HUES48 (cell line): ENCODE measurements at regions not wholly inside any gene's neighbourhood (a gene's known extent, or its start where the extent isn't known, plus 50 kb on each side); places are given as distances from the start of the nearest gene placed in this dataset.

Experiments
- H3K27ac ChIP-seq: one replicate; pipeline ENCODE4 v1.7.0; 2013; ENCODE audit warnings: low read depth, low read length, inconsistent platforms
- H3K27me3 ChIP-seq: 2 replicates; pipeline ENCODE4 v1.6.1; 2013; ENCODE audit warnings: mild to moderate bottlenecking, low read length; ENCODE audit not compliant: control insufficient read depth, insufficient read depth
- H3K36me3 ChIP-seq: 2 replicates; pipeline ENCODE4 v1.6.1; 2013; ENCODE audit warnings: low read length; ENCODE audit not compliant: control insufficient read depth, insufficient read depth
- H3K4me1 ChIP-seq: 2 replicates; pipeline ENCODE4 v1.6.1; 2013; ENCODE audit warnings: mild to moderate bottlenecking, low read length; ENCODE audit not compliant: control insufficient read depth, insufficient read depth
- H3K4me3 ChIP-seq: 2 replicates; pipeline ENCODE4 v1.5.1; 2013; ENCODE audit warnings: mild to moderate bottlenecking, low read depth, low read length
- H3K9ac ChIP-seq: 2 replicates; pipeline ENCODE4 v1.6.1; 2013; ENCODE audit warnings: mild to moderate bottlenecking, low read depth, low read length, moderate library complexity
- H3K9me3 ChIP-seq: 2 replicates; pipeline ENCODE4 v1.6.1; 2013; ENCODE audit warnings: low read length; ENCODE audit not compliant: control insufficient read depth, insufficient read depth

DNA sequence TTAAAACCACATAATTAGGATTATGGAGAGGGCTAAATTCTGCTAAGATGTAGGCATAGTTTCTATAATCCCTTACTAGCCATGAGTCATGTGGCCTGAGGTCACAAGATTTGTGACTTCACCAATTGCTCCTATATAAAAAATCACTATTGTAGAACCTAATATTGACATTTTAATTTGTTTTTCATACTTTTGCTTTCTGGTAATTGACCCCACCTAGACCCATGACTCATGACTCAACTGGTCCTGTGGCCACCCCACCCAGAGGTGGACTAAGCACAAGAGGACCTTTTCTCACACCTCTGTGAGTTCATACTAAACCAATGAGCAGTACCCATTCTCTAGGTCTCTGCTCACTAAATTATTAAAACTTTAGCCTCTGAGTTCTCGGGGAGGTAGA is 1567.5 kb upstream of the LRRTM1 start:
- H3K27me3 ChIP-seq: no peaks in the 10 kb centered on the region
- H3K4me1 ChIP-seq: peaks cover 5% of the 10 kb centered on the region; the same call in 1 of the 2 replicates
- H3K9me3 ChIP-seq: no peaks in the 10 kb centered on the region; the same call in 1 of the 2 replicates
- H3K9ac ChIP-seq: no peak overlapping the region
- no peaks in the 10 kb centered on the region for H3K36me3 ChIP-seq
- no peak overlapping the region for H3K4me3 ChIP-seq
- H3K27ac ChIP-seq: no peak overlapping the region

DNA sequence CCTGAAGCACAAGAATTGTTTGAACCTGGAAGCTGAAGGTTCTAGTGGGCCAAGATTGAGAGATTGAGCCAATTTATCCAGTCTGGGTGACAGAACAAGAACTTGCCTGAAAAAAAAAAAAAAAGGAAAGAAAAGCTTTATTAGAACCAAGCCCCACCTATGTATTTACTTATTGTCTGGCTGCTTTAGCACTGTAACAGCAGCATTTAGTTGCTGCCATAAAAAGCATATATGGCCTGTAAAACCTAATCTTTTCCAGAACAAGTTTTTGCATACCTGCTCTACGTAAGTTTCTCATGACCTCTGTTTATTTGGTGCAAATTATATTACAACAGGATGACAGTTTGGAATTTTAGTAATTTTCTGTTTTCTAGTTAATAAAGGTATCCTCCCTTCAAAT is 1565.6 kb upstream of the LRRTM1 start:
- H3K4me3 ChIP-seq: no peak overlapping the region
- H3K27ac ChIP-seq: no peak overlapping the region
- no peaks in the 10 kb centered on the region for H3K27me3 ChIP-seq
- no peaks in the 10 kb centered on the region; the same call in 1 of the 2 replicates for H3K9me3 ChIP-seq
- H3K36me3 ChIP-seq: no peaks in the 10 kb centered on the region
- peaks cover 5% of the 10 kb centered on the region; the same call in 1 of the 2 replicates for H3K4me1 ChIP-seq
- no peak overlapping the region for H3K9ac ChIP-seq

DNA sequence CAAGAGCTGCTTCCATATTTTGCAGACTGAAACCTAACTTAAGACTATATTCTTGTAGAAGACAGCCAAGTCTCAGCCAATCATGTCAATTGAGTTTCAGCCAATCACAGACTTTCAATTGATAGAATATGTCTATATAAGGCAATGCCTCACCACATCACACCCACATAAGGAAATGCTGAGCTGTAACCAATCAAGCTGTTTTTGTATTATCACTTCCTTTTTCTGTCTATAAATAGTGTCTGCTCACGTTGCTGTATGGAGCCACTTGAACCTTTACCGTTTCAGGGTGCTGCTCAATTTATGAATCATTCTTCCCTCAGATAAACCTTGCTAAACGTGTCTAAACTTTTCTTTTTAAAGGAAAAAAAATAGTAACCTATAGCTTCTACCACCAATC is 1554.4 kb upstream of the LRRTM1 start:
- Histone ChIP-seq H3K9me3 (no peaks in the 10 kb centered on the region), H3K4me3 (no peak overlapping the region), H3K4me1 (no peaks in the 10 kb centered on the region)

DNA sequence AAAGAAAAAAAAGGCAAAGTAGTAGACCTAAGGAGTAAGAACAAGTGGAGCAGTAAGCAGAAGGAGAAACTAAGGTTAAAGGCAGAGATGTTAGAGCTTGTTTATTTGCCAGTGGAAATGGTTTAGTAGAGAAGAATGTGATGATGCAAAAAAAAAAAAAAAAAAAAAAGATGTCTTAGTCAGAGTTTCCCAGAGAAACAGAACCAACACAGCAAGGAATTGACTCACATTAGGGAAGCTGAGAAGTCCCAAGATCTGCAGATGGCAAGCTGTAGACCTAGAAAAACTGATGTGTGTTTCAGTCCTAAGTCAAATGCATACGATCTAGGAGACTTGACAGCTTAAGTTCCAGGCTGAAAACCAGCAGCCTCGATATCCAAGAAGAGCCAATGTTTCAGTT is 1548.8 kb upstream of the LRRTM1 start:
- H3K9me3 ChIP-seq: no peaks in the 10 kb centered on the region

More for the DNA sequence above, 1554.4 kb upstream of the LRRTM1 start:
- Histone ChIP-seq H3K27me3 (no peaks in the 10 kb centered on the region), H3K36me3 (no peaks in the 10 kb centered on the region), H3K9ac (no peak overlapping the region), H3K27ac (no peak overlapping the region)

DNA sequence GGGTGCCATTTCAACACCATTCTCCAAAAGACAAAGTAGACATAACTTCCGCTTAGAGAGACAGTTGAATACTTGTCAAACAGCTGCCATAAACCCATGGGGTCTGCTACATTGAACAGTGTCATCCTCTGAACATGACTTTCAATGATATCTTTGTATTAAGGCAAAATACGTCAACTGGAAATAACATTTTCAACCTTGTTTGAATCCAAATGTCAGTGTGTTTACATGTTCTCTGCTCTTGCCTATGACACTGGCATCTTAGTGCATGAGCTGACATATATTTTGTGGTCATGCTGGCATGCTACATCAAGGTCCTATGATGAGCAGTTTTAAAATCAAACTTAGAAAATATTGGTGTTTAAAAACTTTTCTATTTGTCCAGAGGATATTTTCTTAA is 1548.1 kb upstream of the LRRTM1 start:
- no peak overlapping the region for H3K4me3 ChIP-seq
- H3K27ac ChIP-seq: no peak overlapping the region
- H3K36me3 ChIP-seq: no peaks in the 10 kb centered on the region
- no peaks in the 10 kb centered on the region for H3K4me1 ChIP-seq
- no peak overlapping the region for H3K9ac ChIP-seq
- no peaks in the 10 kb centered on the region for H3K27me3 ChIP-seq
- H3K9me3 ChIP-seq: no peaks in the 10 kb centered on the region

More for the DNA sequence above, 1548.8 kb upstream of the LRRTM1 start:
- no peak overlapping the region for H3K9ac ChIP-seq
- no peak overlapping the region for H3K4me3 ChIP-seq
- H3K36me3 ChIP-seq: no peaks in the 10 kb centered on the region
- H3K4me1 ChIP-seq: no peaks in the 10 kb centered on the region
- no peaks in the 10 kb centered on the region for H3K27me3 ChIP-seq
- H3K27ac ChIP-seq: no peak overlapping the region

DNA sequence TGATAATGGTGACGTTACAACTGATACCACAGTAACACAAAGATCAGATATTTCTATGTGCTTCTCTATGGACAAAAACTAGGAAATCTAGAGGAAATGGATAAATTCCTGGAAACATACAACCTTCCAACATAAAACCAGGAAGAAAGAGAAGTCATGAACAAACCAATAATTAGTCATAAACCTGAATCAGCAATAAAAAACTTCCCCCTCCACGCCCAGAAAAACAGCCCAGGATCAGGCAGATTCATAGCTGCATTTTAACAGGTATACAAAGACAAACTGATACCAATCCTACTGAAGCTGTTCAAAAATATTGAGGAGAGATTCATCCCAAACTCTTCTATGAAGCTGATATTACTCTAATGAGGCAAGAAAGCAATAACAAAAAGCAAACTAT is 1535.2 kb upstream of the LRRTM1 start:
- H3K4me3 ChIP-seq: no peak overlapping the region
- no peaks in the 10 kb centered on the region for H3K27me3 ChIP-seq
- no peak overlapping the region for H3K27ac ChIP-seq
- no peaks in the 10 kb centered on the region for H3K9me3 ChIP-seq
- H3K4me1 ChIP-seq: no peaks in the 10 kb centered on the region
- no peak overlapping the region for H3K9ac ChIP-seq
- H3K36me3 ChIP-seq: no peaks in the 10 kb centered on the region

DNA sequence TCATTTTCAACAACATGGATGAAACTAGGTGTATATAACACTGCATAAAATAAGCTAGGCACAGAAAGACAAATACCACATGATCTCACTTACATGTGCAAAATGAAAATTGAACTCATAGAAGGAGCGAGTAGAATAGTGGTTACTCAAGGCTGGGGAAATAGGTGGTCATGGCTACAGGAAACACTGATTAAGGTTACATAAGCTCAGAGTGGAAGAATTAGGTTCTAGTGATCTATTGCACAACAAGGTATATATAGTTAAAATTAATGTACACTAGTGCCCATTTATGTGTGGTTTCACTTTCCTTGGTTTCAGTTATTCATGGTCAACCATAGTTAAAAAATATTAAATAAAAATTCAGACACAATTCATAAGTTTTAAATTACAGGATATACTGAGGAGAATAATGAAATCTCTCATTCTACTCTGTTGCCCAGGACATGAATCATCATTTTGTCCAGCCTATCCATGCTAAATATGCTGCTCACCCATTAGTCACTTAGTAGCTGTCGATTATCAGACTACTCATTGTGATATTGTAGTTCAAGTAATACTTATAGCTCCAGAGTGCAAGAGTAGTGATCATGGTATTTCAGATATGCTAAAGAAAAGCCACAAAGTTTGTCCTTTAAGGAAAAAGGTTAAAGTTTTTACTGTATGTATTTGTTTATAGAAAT is 1530.9 kb upstream of the LRRTM1 start:
- Histone ChIP-seq H3K4me3 (no peak overlapping the region), H3K27ac (no peak overlapping the region), H3K36me3 (no peaks in the 10 kb centered on the region), H3K9me3 (no peaks in the 10 kb centered on the region), H3K9ac (no peak overlapping the region), H3K27me3 (no peaks in the 10 kb centered on the region), H3K4me1 (no peaks in the 10 kb centered on the region)

DNA sequence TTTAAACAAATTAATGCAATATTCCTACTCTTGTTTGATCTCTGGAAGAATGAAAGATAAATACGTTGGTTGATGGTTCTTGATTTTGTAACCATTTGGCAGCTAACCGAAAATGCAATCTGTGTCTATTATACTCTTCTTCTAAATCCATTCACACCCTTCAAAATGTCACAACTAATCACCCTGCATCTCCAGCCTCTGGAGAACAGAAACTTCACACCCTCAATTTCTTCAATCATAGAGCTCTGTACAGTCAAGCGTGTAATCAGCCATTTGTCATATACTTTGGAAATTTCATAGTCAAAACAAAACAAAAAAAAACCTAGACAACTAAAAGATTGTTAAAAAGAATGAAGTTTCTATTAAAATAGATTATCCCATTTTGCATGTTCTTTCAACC is 1482.3 kb upstream of the LRRTM1 start:
- no peaks in the 10 kb centered on the region for H3K9me3 ChIP-seq
- H3K36me3 ChIP-seq: no peaks in the 10 kb centered on the region
- H3K27me3 ChIP-seq: no peaks in the 10 kb centered on the region
- H3K27ac ChIP-seq: no peak overlapping the region
- no peaks in the 10 kb centered on the region for H3K4me1 ChIP-seq
- H3K4me3 ChIP-seq: no peak overlapping the region
- H3K9ac ChIP-seq: no peak overlapping the region

DNA sequence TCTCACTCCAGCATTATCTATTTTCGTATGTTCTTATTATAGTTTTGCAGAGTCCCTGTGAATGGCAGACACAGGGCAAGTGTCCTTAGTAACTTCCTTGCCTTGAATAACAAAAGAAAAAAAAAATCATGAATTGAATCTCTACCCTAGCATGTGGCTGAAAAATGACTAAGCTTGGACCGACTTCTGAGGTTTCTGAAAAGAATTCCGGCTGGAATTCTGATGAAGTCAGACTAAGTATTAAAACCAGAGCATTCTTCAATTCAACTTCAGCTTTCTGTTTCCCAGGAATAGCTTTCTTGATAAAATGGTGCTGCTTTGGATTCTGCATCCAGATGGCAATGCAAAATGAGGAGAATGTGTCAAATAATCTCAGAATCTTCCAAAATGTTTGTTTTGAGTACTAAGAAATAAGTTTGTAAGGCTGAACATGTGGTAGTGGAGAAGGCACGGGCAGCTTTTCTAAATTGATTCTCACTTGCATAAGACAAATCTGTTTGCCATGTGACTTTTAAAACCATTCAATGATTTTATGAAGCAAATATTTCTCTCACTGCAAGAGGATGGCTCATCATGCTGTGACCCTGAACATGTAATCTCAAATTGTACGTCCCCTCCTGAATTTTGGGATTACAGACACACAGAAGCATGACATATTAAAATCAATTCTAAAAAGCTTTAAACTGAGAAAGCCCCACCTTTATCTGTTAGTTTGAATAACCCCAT is 1462.8 kb upstream of the LRRTM1 start:
- Histone ChIP-seq H3K36me3 (no peaks in the 10 kb centered on the region), H3K27me3 (no peaks in the 10 kb centered on the region), H3K9me3 (no peaks in the 10 kb centered on the region), H3K27ac (no peak overlapping the region), H3K9ac (no peak overlapping the region), H3K4me1 (no peaks in the 10 kb centered on the region), H3K4me3 (no peak overlapping the region)

DNA sequence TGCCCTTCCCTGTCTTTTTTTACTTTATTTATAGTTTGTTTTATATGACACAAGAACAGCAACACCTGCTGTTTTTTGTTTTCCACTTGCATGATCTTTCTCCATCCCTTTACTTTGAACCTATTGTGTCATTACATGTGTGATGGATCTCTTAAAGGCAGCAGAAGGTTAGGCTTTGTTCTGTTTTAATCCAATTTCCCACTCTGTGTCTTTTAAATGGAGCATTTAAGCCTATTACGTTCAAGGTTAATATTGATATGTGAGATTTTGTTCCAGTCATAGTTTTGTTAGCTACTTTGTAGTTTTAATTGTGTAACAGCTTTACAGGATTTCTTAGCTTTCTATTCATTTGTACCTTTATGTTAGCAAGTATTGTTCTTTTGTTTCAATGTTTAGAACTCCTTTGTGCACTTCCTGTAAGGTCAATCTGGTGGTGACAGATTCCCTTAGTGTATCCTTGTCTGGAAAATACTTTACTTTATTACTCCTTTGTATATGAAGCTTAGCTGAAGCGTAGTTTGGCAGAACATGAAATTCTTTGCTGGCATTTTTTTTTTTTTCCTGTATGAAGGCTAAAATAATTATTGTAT is 1443.0 kb upstream of the LRRTM1 start:
- H3K4me1 ChIP-seq: no peaks in the 10 kb centered on the region

DNA sequence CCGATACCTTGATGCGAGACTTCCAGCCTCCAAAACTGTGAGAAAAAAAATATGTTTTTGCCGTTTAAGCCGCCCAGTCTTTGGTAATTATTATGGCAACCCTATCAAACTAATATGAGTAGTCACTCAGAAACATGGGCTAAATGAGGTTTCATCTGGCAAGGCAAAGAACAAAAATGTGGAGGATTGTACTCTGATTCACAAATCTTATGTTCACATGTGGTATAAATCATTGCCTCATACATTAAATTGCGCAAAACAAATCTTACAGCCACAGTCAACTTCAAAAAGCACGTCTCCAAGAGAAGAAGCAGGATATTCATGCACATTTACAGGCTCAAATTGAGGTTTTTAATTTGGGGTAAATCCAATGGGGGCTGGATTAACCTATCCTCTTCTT is 1435.4 kb upstream of the LRRTM1 start:
- Histone ChIP-seq H3K27ac (no peak overlapping the region), H3K9me3 (no peaks in the 10 kb centered on the region), H3K36me3 (no peaks in the 10 kb centered on the region), H3K4me1 (no peaks in the 10 kb centered on the region), H3K4me3 (no peak overlapping the region), H3K27me3 (no peaks in the 10 kb centered on the region), H3K9ac (no peak overlapping the region)

More for the DNA sequence above, 1443.0 kb upstream of the LRRTM1 start:
- H3K4me3 ChIP-seq: no peak overlapping the region
- no peak overlapping the region for H3K9ac ChIP-seq
- H3K27ac ChIP-seq: no peak overlapping the region
- no peaks in the 10 kb centered on the region for H3K36me3 ChIP-seq
- H3K27me3 ChIP-seq: no peaks in the 10 kb centered on the region
- H3K9me3 ChIP-seq: no peaks in the 10 kb centered on the region
